Esophagus muscularis mucosa (tissue), 4 donors: ENCODE measurements at regions not wholly inside any gene's neighbourhood (a gene's known extent, or its start where the extent isn't known, plus 50 kb on each side); places are given as distances from the start of the nearest gene placed in this dataset.

ENCODE experiments used
- CTCF ChIP-seq, 3 experiments: fragments of 200-600 bp in 2 of 3; fragments of 450-650 bp in 1 of 3; sonication (generic) in 2 of 3; IDR thresholded peaks; one replicate each; pipeline ENCODE4 v1.5.1; 2017 to 2019; ENCODE audit warnings: antibody characterized with exemption in 3 of 3, mild to moderate bottlenecking in 2 of 3, moderate library complexity in 1 of 3
- EP300 ChIP-seq: sonication (generic); formaldehyde crosslinking; IDR thresholded peaks from one replicate; pipeline ENCODE4 v1.6.1; 2017; ENCODE audit warnings: antibody characterized with exemption
- POLR2A ChIP-seq: fragments of 450-650 bp; IDR thresholded peaks from one replicate; pipeline ENCODE4 v1.6.1; 2017; ENCODE audit warnings: antibody characterized with exemption, moderate library complexity, mild to moderate bottlenecking, low read depth
- POLR2AphosphoS5 ChIP-seq, 2 donors: sonication (generic); formaldehyde crosslinking; IDR thresholded peaks; one replicate each; pipeline ENCODE4 v1.6.1; 2017; ENCODE audit warnings: antibody characterized with exemption in 2 of 2

- TF ChIP-seq CTCF (IDR thresholded peaks at IDR 0.05) (no peak), EP300 (no peak), POLR2A (no peak), POLR2AphosphoS5 (IDR thresholded peaks at IDR 0.05) (no peak)
Measured at GRCh38 chr18:40897884-40898283, 1057.2 kb upstream of the PIK3C3 start.
